DMS53 treated with DMSO at 0.1 percent for 48 hours (cell line): ENCODE measurements at regions not wholly inside any gene's neighbourhood (a gene's known extent, or its start where the extent isn't known, plus 50 kb on each side); places are given as distances from the start of the nearest gene placed in this dataset.

Source experiments
- DNase-seq: peaks from one replicate; lab custom pipeline; 2025; ENCODE audit not compliant: unreplicated experiment; lab: John Stamatoyannopoulos, UW

- DNase-seq: no peak
Observed at GRCh38 chr13:71089056-71089455, 777.9 kb downstream of the DACH1 start.

- DNase-seq: no peak
Observed at GRCh38 chr13:71087432-71087831, 779.6 kb downstream of the DACH1 start.

GRCh38 chr13:71087006-71087405 is 780.0 kb downstream of the DACH1 start:
- no peak for DNase-seq

DNA sequence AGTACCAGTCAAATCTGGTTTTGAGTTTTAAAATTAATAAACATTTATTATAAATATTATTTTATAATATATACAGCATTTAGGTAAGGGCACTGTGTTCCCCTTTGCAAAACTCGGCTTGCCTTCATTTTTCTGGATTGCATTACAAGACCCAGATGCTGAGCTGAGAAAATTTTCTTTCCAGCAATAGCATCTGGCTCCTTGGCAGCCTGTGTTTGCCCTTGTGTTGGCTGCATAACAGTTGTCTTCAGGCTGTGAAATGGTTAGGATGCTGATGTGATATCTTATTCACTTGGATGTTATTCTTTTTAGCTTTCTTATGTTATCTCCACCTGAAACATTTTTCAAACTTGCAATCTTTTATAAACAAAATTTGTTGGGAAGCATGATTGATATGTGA is 784.4 kb downstream of the DACH1 start:
- DNase-seq: no peak

- DNase-seq: no peak
Observed at GRCh38 chr13:71079638-71080037, 787.4 kb downstream of the DACH1 start.

DNA sequence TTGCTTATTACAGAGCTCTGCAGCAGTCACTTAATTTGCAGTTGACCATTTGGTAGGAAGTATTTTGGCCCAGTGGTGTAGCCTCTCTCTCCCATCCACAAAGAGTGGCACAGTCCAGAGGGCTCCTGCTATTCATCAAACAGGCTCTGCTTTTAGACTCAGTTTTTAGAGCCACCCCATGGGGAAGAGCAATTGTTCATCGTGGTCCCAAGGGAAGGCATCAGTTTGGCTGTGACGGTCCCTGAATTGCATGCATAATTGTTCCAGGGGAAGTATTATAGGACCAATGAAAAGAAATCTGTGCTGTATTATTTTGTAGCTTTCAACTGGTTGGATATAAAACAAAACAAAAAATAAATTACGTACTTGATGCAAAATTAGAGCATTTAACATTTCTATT is 799.0 kb downstream of the DACH1 start:
- no peak for DNase-seq

GRCh38 chr13:71067165-71067815 is 799.7 kb downstream of the DACH1 start:
- DNase-seq: no peak

- DNase-seq: no peak
Observed at GRCh38 chr13:71056581-71056980, 810.4 kb downstream of the DACH1 start.

GRCh38 chr13:71055644-71056043 is 811.4 kb downstream of the DACH1 start:
- no peak for DNase-seq

GRCh38 chr13:71055047-71055446 is 812.0 kb downstream of the DACH1 start:
- DNase-seq: no peak

- no peak for DNase-seq
Observed at GRCh38 chr13:71054358-71054757, 812.6 kb downstream of the DACH1 start.

- DNase-seq: no peak
Observed at GRCh38 chr13:71051573-71051972, 815.4 kb downstream of the DACH1 start.

GRCh38 chr13:71046360-71047079 is 820.5 kb downstream of the DACH1 start:
- no peak for DNase-seq

DNA sequence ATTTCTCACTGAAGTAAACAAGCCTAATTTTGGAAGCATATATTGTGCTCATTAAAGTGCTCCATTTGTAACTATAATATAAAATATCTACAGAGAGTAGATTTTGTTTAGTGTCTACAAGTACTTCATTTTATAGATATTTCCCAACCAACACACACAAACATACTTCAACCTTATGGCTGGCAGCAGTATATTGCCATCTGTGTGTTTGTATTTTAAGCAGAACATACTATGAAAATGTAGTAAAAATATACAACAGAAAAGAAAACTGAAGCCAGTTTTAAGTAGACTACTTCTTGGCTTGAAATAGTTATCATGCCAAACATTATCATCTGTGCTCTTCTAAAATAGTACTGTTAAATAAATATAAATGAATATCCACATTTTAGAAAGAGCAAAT is 821.9 kb downstream of the DACH1 start:
- DNase-seq: no peak

- DNase-seq: no peak
Observed at GRCh38 chr13:71039440-71039839, 827.6 kb downstream of the DACH1 start.

GRCh38 chr13:71034018-71034417 is 833.0 kb downstream of the DACH1 start:
- DNase-seq: no peak

GRCh38 chr13:71033026-71033425 is 834.0 kb downstream of the DACH1 start:
- DNase-seq: no peak

GRCh38 chr13:71030784-71031183 is 836.2 kb downstream of the DACH1 start:
- no peak for DNase-seq

DNA sequence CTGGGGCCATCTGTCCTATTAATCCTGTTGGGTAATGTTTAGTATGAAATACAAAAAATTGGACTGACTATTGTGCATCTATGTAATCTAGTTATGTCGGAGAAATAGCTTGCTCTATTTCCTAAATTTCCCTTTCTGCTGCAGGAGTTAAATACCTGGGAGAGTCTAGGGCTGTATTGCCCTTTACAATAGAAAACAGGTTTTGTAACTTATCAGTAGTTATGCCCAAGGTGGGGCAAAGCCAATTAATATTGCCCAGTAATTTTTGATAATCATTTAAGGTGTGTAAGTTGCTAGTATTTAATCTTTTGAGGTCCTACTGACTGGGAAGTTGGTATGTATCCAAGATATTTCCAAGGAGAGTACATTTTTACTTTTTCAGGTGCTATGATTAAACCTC is 838.1 kb downstream of the DACH1 start:
- no peak for DNase-seq

- no peak for DNase-seq
Observed at GRCh38 chr13:71021825-71022422, 845.1 kb downstream of the DACH1 start.

GRCh38 chr13:71018995-71019394 is 848.0 kb downstream of the DACH1 start:
- DNase-seq: no peak

- no peak for DNase-seq
Observed at GRCh38 chr13:71018544-71018943, 848.5 kb downstream of the DACH1 start.
